ENCODE measurements at regions not wholly inside any gene's neighbourhood (a gene's known extent, or its start where the extent isn't known, plus 50 kb on each side); places are given as distances from the start of the nearest gene placed in this dataset.

GRCh38 chr18:66826211-66826610 is 222.3 kb upstream of the CDH19 start:
- no peak for DNase-seq

- no peak for DNase-seq
These were observed 221.5 kb upstream of the CDH19 start for GRCh38 chr18:66825347-66825746.

GRCh38 chr18:66819235-66819634 is 215.3 kb upstream of the CDH19 start:
- DNase-seq, result no peak

- no peak for DNase-seq
These were observed 209.2 kb upstream of the CDH19 start for GRCh38 chr18:66813138-66813537.

- no peak for DNase-seq
These were observed 191.2 kb upstream of the CDH19 start for GRCh38 chr18:66795051-66795450.

GRCh38 chr18:66792466-66792865 is 188.6 kb upstream of the CDH19 start:
- DNase-seq, result no peak

- DNase-seq, result no peak
These were observed 176.7 kb upstream of the CDH19 start for GRCh38 chr18:66780609-66781008.

GRCh38 chr18:66778048-66778447 is 174.2 kb upstream of the CDH19 start:
- DNase-seq, result no peak

- no peak for DNase-seq
These were observed 165.5 kb upstream of the CDH19 start for GRCh38 chr18:66769375-66769774.

- no peak for DNase-seq
These were observed 160.3 kb upstream of the CDH19 start for GRCh38 chr18:66764230-66764629.

GRCh38 chr18:66761166-66761565 is 157.3 kb upstream of the CDH19 start:
- no peak for DNase-seq

- DNase-seq, result no peak
These were observed 156.7 kb upstream of the CDH19 start for GRCh38 chr18:66760559-66760958.

GRCh38 chr18:66759050-66759828 is 155.3 kb upstream of the CDH19 start:
- no peak for DNase-seq

GRCh38 chr18:66757946-66758345 is 154.1 kb upstream of the CDH19 start:
- DNase-seq, result no peak

- DNase-seq, result no peak
These were observed 150.4 kb upstream of the CDH19 start for GRCh38 chr18:66754335-66754734.

- DNase-seq, result no peak
These were observed 148.8 kb upstream of the CDH19 start for GRCh38 chr18:66752733-66753132.

GRCh38 chr18:66749481-66750035 is 145.7 kb upstream of the CDH19 start:
- no peak for DNase-seq

- peak; percentile 30 to 42 (median 41) for DNase-seq
These were observed 145.1 kb upstream of the CDH19 start for GRCh38 chr18:66749030-66749429.

- DNase-seq, result no peak
These were observed 138.9 kb upstream of the CDH19 start for GRCh38 chr18:66742832-66743231.

GRCh38 chr18:66735933-66736332 is 132.0 kb upstream of the CDH19 start:
- DNase-seq, result no peak

- peak in 1 of 3 donors; percentile 20 for DNase-seq
These were observed 130.6 kb upstream of the CDH19 start for GRCh38 chr18:66734451-66734850.

GRCh38 chr18:66731890-66732289 is 128.0 kb upstream of the CDH19 start:
- DNase-seq, result no peak

GRCh38 chr18:66729442-66730239 is 125.8 kb upstream of the CDH19 start:
- DNase-seq, result peak in 1 of 3 donors; percentile 13

- no peak for DNase-seq
These were observed 125.1 kb upstream of the CDH19 start for GRCh38 chr18:66728951-66729350.
